Mesenchymal stem cell (in vitro differentiated cells and primary cell): ENCODE measurements at regions not wholly inside any gene's neighbourhood (a gene's known extent, or its start where the extent isn't known, plus 50 kb on each side); places are given as distances from the start of the nearest gene placed in this dataset.

ENCODE experiments used
- DNase-seq: peaks from one replicate; pipeline ENCODE4 v3.0.0-alpha.2; 2013
- H2AFZ ChIP-seq: one replicate; pipeline ENCODE4 v1.6.1; 2013; ENCODE audit warnings: low read depth, mild to moderate bottlenecking, control low read depth, inconsistent platforms, low read length, moderate library complexity
- H2AK5ac ChIP-seq: 2 replicates; pipeline ENCODE4 v1.6.1; 2013; ENCODE audit warnings: low read length, moderate library complexity, mild to moderate bottlenecking, inconsistent platforms; ENCODE audit not compliant: severe bottlenecking
- H2BK120ac ChIP-seq: one replicate; pipeline ENCODE4 v1.6.1; 2013; ENCODE audit warnings: low read depth, mild to moderate bottlenecking, inconsistent platforms, low read length, moderate library complexity
- H2BK12ac ChIP-seq, 2 experiments: one replicate each; pipeline ENCODE4 v1.6.1; 2013; ENCODE audit warnings: inconsistent platforms in 2 of 2, low read length in 2 of 2, mild to moderate bottlenecking in 2 of 2, moderate library complexity in 2 of 2, control low read depth in 1 of 2
- H2BK15ac ChIP-seq: one replicate; pipeline ENCODE4 v1.6.1; 2013; ENCODE audit warnings: mild to moderate bottlenecking, low read depth, inconsistent platforms; ENCODE audit not compliant: poor library complexity, severe bottlenecking
- H2BK5ac ChIP-seq: 2 replicates; pipeline ENCODE4 v1.6.1; 2013; ENCODE audit warnings: low read depth, mild to moderate bottlenecking, low read length, control low read depth, inconsistent platforms; ENCODE audit not compliant: poor library complexity, severe bottlenecking
- H3K14ac ChIP-seq, 2 experiments: one replicate each; pipeline ENCODE4 v1.6.1; 2013; ENCODE audit warnings: inconsistent platforms in 2 of 2, low read length in 2 of 2, control low read depth in 1 of 2, mild to moderate bottlenecking in 1 of 2, moderate library complexity in 1 of 2
- H3K18ac ChIP-seq, 2 experiments: one replicate each; pipeline ENCODE4 v1.6.1; 2013; ENCODE audit warnings: inconsistent platforms in 2 of 2, low read length in 2 of 2, control low read depth in 1 of 2, low read depth in 1 of 2, mild to moderate bottlenecking in 1 of 2
- H3K23ac ChIP-seq, 2 experiments: one replicate each; pipeline ENCODE4 v1.6.1; 2013; ENCODE audit warnings: inconsistent platforms in 2 of 2, low read length in 2 of 2, mild to moderate bottlenecking in 2 of 2, moderate library complexity in 2 of 2, control low read depth in 1 of 2
- H3K27ac ChIP-seq: 2 replicates; pipeline ENCODE4 v1.5.1; 2013; ENCODE audit warnings: mild to moderate bottlenecking, moderate library complexity, low read length, control low read depth, inconsistent platforms; ENCODE audit not compliant: poor library complexity, severe bottlenecking
- H3K27me3 ChIP-seq, 2 experiments: 2 replicates each; pipeline versions ENCODE4 v1.6.1 to v1.7.0; 2013; ENCODE audit warnings: low read length in 2 of 2, mild to moderate bottlenecking in 2 of 2, moderate library complexity in 2 of 2, control low read depth in 1 of 2, inconsistent platforms in 1 of 2; ENCODE audit not compliant: control insufficient read depth in 1 of 2, insufficient read depth in 1 of 2
- H3K36me3 ChIP-seq, 2 experiments: 2 replicates each; pipeline versions ENCODE4 v1.6.1 to v1.7.0; 2013; ENCODE audit warnings: low read length in 2 of 2, control low read depth in 1 of 2, inconsistent platforms in 1 of 2, low read depth in 1 of 2, mild to moderate bottlenecking in 1 of 2; ENCODE audit not compliant: insufficient read depth in 2 of 2, control insufficient read depth in 1 of 2
- H3K4ac ChIP-seq, 2 experiments: one replicate each; pipeline ENCODE4 v1.6.1; 2013; ENCODE audit warnings: inconsistent platforms in 2 of 2, low read length in 2 of 2, mild to moderate bottlenecking in 2 of 2, moderate library complexity in 2 of 2, control low read depth in 1 of 2, low read depth in 1 of 2
- H3K4me1 ChIP-seq: 2 replicates; pipeline ENCODE4 v1.6.1; 2013; ENCODE audit warnings: low read depth, low read length, control low read depth; ENCODE audit not compliant: control insufficient read depth, insufficient read depth
- H3K4me2 ChIP-seq: 2 replicates; pipeline ENCODE4 v1.6.1; 2013; ENCODE audit warnings: low read length, mild to moderate bottlenecking, inconsistent platforms; ENCODE audit not compliant: poor library complexity, severe bottlenecking
- H3K4me3 ChIP-seq, 2 experiments: 2 replicates each; pipeline versions ENCODE4 v1.5.1 to v1.7.0; 2013; ENCODE audit warnings: low read length in 2 of 2, mild to moderate bottlenecking in 2 of 2, control low read depth in 1 of 2, low read depth in 1 of 2; ENCODE audit not compliant: insufficient read depth in 1 of 2
- H3K79me1 ChIP-seq: replicated peaks from 2 replicates; pipeline ENCODE4 v1.6.1; 2013; ENCODE audit warnings: mild to moderate bottlenecking, control low read depth, low read length, inconsistent platforms; ENCODE audit not compliant: poor library complexity, severe bottlenecking
- H3K9ac ChIP-seq: 2 replicates; pipeline ENCODE4 v1.7.0; 2013; ENCODE audit warnings: mild to moderate bottlenecking, low read length, moderate library complexity
- H3K9me3 ChIP-seq: 2 replicates; pipeline ENCODE4 v1.7.0; 2013; ENCODE audit warnings: mild to moderate bottlenecking, low read length; ENCODE audit not compliant: control insufficient read depth
- H4K8ac ChIP-seq: one replicate; pipeline ENCODE4 v1.6.1; 2013; ENCODE audit warnings: inconsistent platforms, mild to moderate bottlenecking, low read length, moderate library complexity
- H4K91ac ChIP-seq: one replicate; pipeline ENCODE4 v1.6.1; 2013; ENCODE audit warnings: mild to moderate bottlenecking, low read length, inconsistent platforms
- WGBS: methylation state at CpG from one replicate; pipeline ENCODE4 v1.1.7; 2013; ENCODE audit warnings: mixed read lengths; 5-methylcytosine and 5-hydroxymethylcytosine counted together

DNA sequence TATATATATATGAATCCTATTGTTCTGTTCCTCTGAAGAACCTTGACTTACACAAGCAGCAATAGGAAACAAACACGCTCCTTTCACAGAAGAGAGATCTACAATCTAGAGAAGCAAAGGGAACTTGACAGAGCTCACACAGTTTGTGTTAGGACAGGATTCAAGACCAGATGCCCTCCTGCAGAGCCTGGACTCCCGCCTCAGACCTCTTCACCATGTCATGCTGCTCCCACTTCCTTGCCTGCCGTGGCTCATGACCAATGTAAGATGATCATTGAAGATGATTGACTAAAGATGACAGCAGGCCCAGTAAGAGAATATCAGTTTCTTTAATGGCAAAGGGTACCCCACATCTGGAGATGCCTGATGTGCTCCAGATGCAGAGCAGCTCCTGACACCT lies 111.2 kb upstream of the AGAP1 start:
- WGBS = 80% methylated on average over 3 of the region's 3 CpGs
- no peak overlapping the region for H3K4ac ChIP-seq
- no peak overlapping the region for H2BK15ac ChIP-seq
- H3K18ac ChIP-seq = no peak overlapping the region
- no peak overlapping the region for H2AFZ ChIP-seq
- no peaks in the 10 kb centered on the region for H3K9me3 ChIP-seq
- no peak overlapping the region for H4K8ac ChIP-seq
- no peak overlapping the region for H3K27ac ChIP-seq
- no peak overlapping the region for H4K91ac ChIP-seq
- H3K4me2 ChIP-seq = no peak overlapping the region
- DNase-seq = no peak
- H3K27me3 ChIP-seq = no peaks in the 10 kb centered on the region
- no peaks in the 10 kb centered on the region for H3K36me3 ChIP-seq
- H3K23ac ChIP-seq = no peak overlapping the region
- no peaks in the 10 kb centered on the region for H3K4me1 ChIP-seq
- H3K4me3 ChIP-seq = no peak overlapping the region
- H2BK12ac ChIP-seq = no peak overlapping the region
- H2BK120ac ChIP-seq = no peak overlapping the region
- H3K79me1 ChIP-seq = no peaks in the 10 kb centered on the region
- H3K9ac ChIP-seq = no peak overlapping the region
- H3K14ac ChIP-seq = no peak overlapping the region
- H2AK5ac ChIP-seq = no peak overlapping the region
- no peak overlapping the region for H2BK5ac ChIP-seq

DNA sequence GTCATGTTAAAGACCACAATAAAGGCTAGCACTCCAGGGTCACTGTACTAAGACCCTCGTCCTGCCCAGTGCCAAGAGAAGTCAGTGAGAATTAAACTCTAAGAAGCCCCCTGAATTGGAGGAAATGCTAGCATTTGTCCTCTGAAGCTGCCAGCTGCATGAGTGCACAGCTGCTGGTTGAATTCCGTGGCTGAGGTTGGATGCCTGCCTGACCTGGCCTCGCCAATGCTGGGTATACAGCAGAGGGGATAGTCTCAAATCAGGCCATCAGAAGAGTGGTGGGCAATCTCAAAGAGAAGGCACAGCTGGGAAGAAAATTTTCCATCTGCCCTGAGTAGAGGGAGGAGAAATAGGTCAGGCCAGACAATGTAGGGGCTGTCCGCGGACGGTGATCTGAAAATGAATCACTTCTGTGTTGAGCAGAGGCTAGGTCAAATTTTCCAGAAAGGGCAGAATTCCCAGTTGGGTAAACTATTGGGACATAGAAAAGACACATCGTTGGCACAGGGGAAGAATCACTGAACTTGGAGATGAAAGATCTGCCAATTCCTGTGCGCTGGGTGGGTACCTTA lies 110.5 kb upstream of the AGAP1 start:
- DNase-seq = no peak
- no peak overlapping the region for H2AFZ ChIP-seq
- no peaks in the 10 kb centered on the region for H3K4me1 ChIP-seq
- WGBS = 87% methylated on average over 8 of the region's 8 CpGs
- H3K9ac ChIP-seq = no peak overlapping the region
- no peak overlapping the region for H2BK12ac ChIP-seq
- H3K27me3 ChIP-seq = no peaks in the 10 kb centered on the region
- H3K79me1 ChIP-seq = no peaks in the 10 kb centered on the region
- H3K36me3 ChIP-seq = no peaks in the 10 kb centered on the region
- no peak overlapping the region for H2BK120ac ChIP-seq
- H3K4me2 ChIP-seq = no peak overlapping the region
- no peak overlapping the region for H3K14ac ChIP-seq
- no peak overlapping the region for H4K8ac ChIP-seq
- no peak overlapping the region for H3K27ac ChIP-seq
- no peaks in the 10 kb centered on the region for H3K9me3 ChIP-seq
- no peak overlapping the region for H3K18ac ChIP-seq
- no peak overlapping the region for H4K91ac ChIP-seq
- no peak overlapping the region for H2BK5ac ChIP-seq
- H3K4me3 ChIP-seq = no peak overlapping the region
- no peak overlapping the region for H2AK5ac ChIP-seq
- no peak overlapping the region for H3K23ac ChIP-seq
- no peak overlapping the region for H2BK15ac ChIP-seq
- no peak overlapping the region for H3K4ac ChIP-seq

DNA sequence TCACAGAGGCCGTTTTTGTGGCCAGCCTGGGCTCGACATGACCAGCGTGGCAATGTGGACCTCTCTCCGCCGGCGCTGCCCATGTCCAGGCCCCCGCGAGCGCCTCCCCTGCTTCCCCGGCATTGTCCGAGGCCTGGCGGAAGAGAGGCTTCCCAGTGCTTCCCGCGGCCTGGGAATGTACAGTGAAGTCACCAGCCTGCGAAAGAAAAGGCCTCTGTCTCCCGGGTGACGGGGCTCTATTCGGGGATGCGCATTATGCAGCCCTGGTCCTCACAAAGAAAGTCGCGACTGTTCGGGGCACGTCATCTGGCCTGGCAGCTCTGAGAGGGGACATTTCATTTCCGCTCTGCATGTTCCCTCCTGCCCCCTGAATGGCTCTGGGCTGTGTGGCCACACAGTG lies 109.2 kb upstream of the AGAP1 start:
- 86% methylated on average over 24 of the region's 24 CpGs for WGBS
- H2AFZ ChIP-seq = no peak overlapping the region

DNA sequence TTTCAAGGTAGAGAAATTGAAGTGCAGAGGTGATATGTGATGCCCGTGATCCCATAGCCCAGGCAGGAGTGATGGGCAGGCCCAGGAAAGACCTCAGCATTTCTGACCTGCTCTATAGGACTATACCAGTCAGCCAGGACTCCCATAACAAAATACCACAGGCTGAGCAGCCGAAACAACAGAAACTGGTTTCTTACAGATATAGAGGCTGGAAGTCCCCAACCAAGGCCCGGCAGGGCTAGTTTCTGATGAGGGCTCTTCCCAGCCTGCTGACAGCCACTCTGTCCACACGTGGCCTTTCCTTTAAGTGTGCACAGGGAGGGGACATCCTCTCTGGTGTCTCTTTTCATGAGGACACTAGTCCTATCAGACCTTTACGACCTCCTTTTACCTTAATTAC lies 104.2 kb upstream of the AGAP1 start:
- no peak overlapping the region for H2AFZ ChIP-seq
- DNase-seq = no peak
- H4K91ac ChIP-seq = no peak overlapping the region
- no peak overlapping the region for H2BK15ac ChIP-seq
- WGBS = 87% methylated on average over 5 of the region's 5 CpGs
- no peak overlapping the region for H2AK5ac ChIP-seq
- no peak overlapping the region for H3K9ac ChIP-seq
- no peaks in the 10 kb centered on the region for H3K9me3 ChIP-seq
- no peaks in the 10 kb centered on the region for H3K79me1 ChIP-seq
- H3K4me3 ChIP-seq = no peak overlapping the region
- H3K36me3 ChIP-seq = no peaks in the 10 kb centered on the region
- no peak overlapping the region for H3K4me2 ChIP-seq
- peaks cover 3% of the 10 kb centered on the region for H3K4me1 ChIP-seq
- no peak overlapping the region for H2BK5ac ChIP-seq
- no peaks in the 10 kb centered on the region for H3K27me3 ChIP-seq
- no peak overlapping the region for H3K18ac ChIP-seq
- no peak overlapping the region for H2BK12ac ChIP-seq
- no peak overlapping the region for H3K4ac ChIP-seq
- no peak overlapping the region for H3K27ac ChIP-seq
- H4K8ac ChIP-seq = no peak overlapping the region
- no peak overlapping the region for H3K14ac ChIP-seq
- H3K23ac ChIP-seq = no peak overlapping the region
- H2BK120ac ChIP-seq = no peak overlapping the region

More for the DNA sequence above, 109.2 kb upstream of the AGAP1 start:
- H3K27ac ChIP-seq = no peak overlapping the region
- no peak overlapping the region for H3K18ac ChIP-seq
- no peak for DNase-seq
- H3K27me3 ChIP-seq = no peaks in the 10 kb centered on the region
- H2BK15ac ChIP-seq = no peak overlapping the region
- H3K79me1 ChIP-seq = no peaks in the 10 kb centered on the region
- no peak overlapping the region for H3K4me2 ChIP-seq
- H2AK5ac ChIP-seq = no peak overlapping the region
- H3K9me3 ChIP-seq = no peaks in the 10 kb centered on the region
- no peak overlapping the region for H3K4me3 ChIP-seq
- no peak overlapping the region for H2BK120ac ChIP-seq
- no peaks in the 10 kb centered on the region for H3K36me3 ChIP-seq
- no peak overlapping the region for H3K4ac ChIP-seq
- no peak overlapping the region for H4K91ac ChIP-seq
- no peak overlapping the region for H3K14ac ChIP-seq
- no peaks in the 10 kb centered on the region for H3K4me1 ChIP-seq
- no peak overlapping the region for H3K23ac ChIP-seq
- no peak overlapping the region for H3K9ac ChIP-seq
- no peak overlapping the region for H2BK12ac ChIP-seq
- no peak overlapping the region for H4K8ac ChIP-seq
- H2BK5ac ChIP-seq = no peak overlapping the region
